ENCODE measurements at regions not wholly inside any gene's neighbourhood (a gene's known extent, or its start where the extent isn't known, plus 50 kb on each side); places are given as distances from the start of the nearest gene placed in this dataset.

- CTCF ChIA-PET = no interaction called here
- H4K20me1 ChIP-seq (ENCODE audit: insufficient read depth, low read length) = no peaks in the 10 kb centered on the region
These were observed 169.1 kb downstream of the KATNIP start for GRCh38 chr16:27719106-27719445.

More at GRCh38 chr16:27719106-27719445, 169.1 kb downstream of the KATNIP start:
- H3K23ac ChIP-seq (ENCODE audit: low read depth, low read length) = no peak overlapping the region
- H2AK5ac ChIP-seq (ENCODE audit: low read depth, low read length) = no peak overlapping the region
- H3K4ac ChIP-seq (ENCODE audit: low read depth, low read length) = no peak overlapping the region
- H3K9me1 ChIP-seq (ENCODE audit: insufficient read depth, low read length) = 0 out of 2 replicates have a peak, but pooled peaks cover 3% of the 10 kb centered on the region
- H3K56ac ChIP-seq (ENCODE audit: extremely low read depth, insufficient read depth, low read length) = no peak overlapping the region
- no peak overlapping the region for H2BK20ac ChIP-seq (ENCODE audit: low read depth, low read length)
- H2BK120ac ChIP-seq (ENCODE audit: low read depth, low read length) = no peak overlapping the region
- H3K36me3 ChIP-seq (ENCODE audit: control insufficient read depth, insufficient read depth, low read length) = peaks cover 4% of the 10 kb centered on the region
- H3K79me1 ChIP-seq (ENCODE audit: low read depth in 1 of 2, low read length in 2 of 2) = no peaks in the 10 kb centered on the region
- no peak overlapping the region for H3K9ac ChIP-seq (ENCODE audit: low read depth, low read length)
- ATAC-seq (ENCODE audit: low read depth) (no peak), DNase-seq (no peak)
- no peak overlapping the region for H4K5ac ChIP-seq (ENCODE audit: low read depth, low read length)
- no peak overlapping the region for H2AFZ ChIP-seq (replicated peaks; ENCODE audit: low read length, poor library complexity)
- peaks cover under 1% of the 10 kb centered on the region; the same call in 1 of the 2 replicates for H3K4me1 ChIP-seq (ENCODE audit: control insufficient read depth, insufficient read depth, low read length)
- WGBS, 2 experiments (ENCODE audit: extremely low coverage in 2 of 2, insufficient read length in 1 of 2) = no CpG with 5 or more reads among the region's 3 CpGs
- no peak overlapping the region for H3K4me2 ChIP-seq (ENCODE audit: low read depth, low read length)
- TF ChIP-seq RCOR1 (IDR thresholded peaks at IDR 0.05; ENCODE audit: insufficient replicate concordance, low read length) = no peak
- H3K4me3 ChIP-seq (ENCODE audit: insufficient read depth, low read depth, low read length) = no peak overlapping the region
- intact Hi-C loops (cut with micrococcal nuclease) (no loop called here), in situ Hi-C loops (cut with MboI; ENCODE audit: low sequenced_read_pairs) (no loop called here), dilution Hi-C loops (cut with HindIII; ENCODE audit: low sequenced_read_pairs, unreplicated experiment) (no loop called here)
- no peak overlapping the region for H2BK5ac ChIP-seq (ENCODE audit: low read depth, low read length, poor library complexity, severe bottlenecking)
- H3K9me3 ChIP-seq (ENCODE audit: control insufficient read depth, insufficient read depth, low read length) = no peaks in the 10 kb centered on the region
- no peak overlapping the region for H2AK9ac ChIP-seq (replicated peaks; ENCODE audit: low read depth, low read length, poor library complexity)
- H4K8ac ChIP-seq (ENCODE audit: low read depth in 2 of 2, low read length in 2 of 2) = no peak overlapping the region
- no peak overlapping the region for H3K27ac ChIP-seq (ENCODE audit: insufficient read depth, low read length)
- BruUV-seq (replicated peaks) = no TSS peak
- H2BK15ac ChIP-seq (ENCODE audit: low read depth, low read length) = no peak overlapping the region
- no peak overlapping the region for H3K18ac ChIP-seq (ENCODE audit: low read depth, low read length)
- no peaks in the 10 kb centered on the region for H3K27me3 ChIP-seq (ENCODE audit: control insufficient read depth, insufficient read depth, low read length)
- POLR2A ChIA-PET (ENCODE audit: unreplicated experiment) = no interaction called here
- no peak overlapping the region for H4K91ac ChIP-seq (ENCODE audit: insufficient read depth, low read depth, low read length)
- H3K14ac ChIP-seq (replicated peaks; ENCODE audit: low read depth, low read length) = no peak overlapping the region

Data from IMR-90 (cell line).